ENCODE measurements at regions not wholly inside any gene's neighbourhood (a gene's known extent, or its start where the extent isn't known, plus 50 kb on each side); places are given as distances from the start of the nearest gene placed in this dataset.
A peak's percentile ranks its signal among the peaks of the same experiment; 100 is the strongest.

- Mint-ChIP-seq H3K27ac (no peak overlapping the region), H3K9me3 (no peaks in the 10 kb centered on the region), H3K36me3 (no peaks in the 10 kb centered on the region), H3K4me1 (no peaks in the 10 kb centered on the region), H3K4me3 (no peak overlapping the region), H3K27me3 (peaks cover 16 to 39% (median 21%) of the 10 kb centered on the region in 3 donors)
- DNase-seq (no peak), ATAC-seq (ENCODE audit: low read depth in 2 of 2) (no peak)
These were observed 288.3 kb downstream of the IRS1 start for GRCh38 chr2:226511311-226511710.

- Mint-ChIP-seq H3K27me3 (peaks cover 7 to 30% (median 16%) of the 10 kb centered on the region in 3 donors), H3K9me3 (peaks cover 0 to 4% (median 0%) of the 10 kb centered on the region in 7 donors), H3K27ac (no peak overlapping the region), H3K36me3 (no peaks in the 10 kb centered on the region), H3K4me1 (no peaks in the 10 kb centered on the region), H3K4me3 (no peak overlapping the region)
- no peak for DNase-seq
- no peak for ATAC-seq (ENCODE audit: low read depth in 2 of 2)
These were observed 290.9 kb downstream of the IRS1 start for GRCh38 chr2:226508683-226509082.

GRCh38 chr2:226508005-226508404 lies 291.6 kb downstream of the IRS1 start:
- no peak overlapping the region for H3K4me3 Mint-ChIP-seq
- H3K36me3 Mint-ChIP-seq, result no peaks in the 10 kb centered on the region
- DNase-seq, result no peak
- H3K27ac Mint-ChIP-seq, result no peak overlapping the region
- H3K27me3 Mint-ChIP-seq, result peaks cover 7 to 23% (median 16%) of the 10 kb centered on the region in 3 donors
- no peak for ATAC-seq (ENCODE audit: low read depth in 2 of 2)
- H3K9me3 Mint-ChIP-seq, result peaks cover 0 to 6% (median 0%) of the 10 kb centered on the region in 7 donors
- no peaks in the 10 kb centered on the region for H3K4me1 Mint-ChIP-seq

GRCh38 chr2:226497146-226497909 lies 302.3 kb downstream of the IRS1 start:
- H3K4me1 Mint-ChIP-seq, result no peaks in the 10 kb centered on the region
- peaks cover 0 to 5% (median 3%) of the 10 kb centered on the region in 7 donors for H3K9me3 Mint-ChIP-seq
- no peak overlapping the region for H3K4me3 Mint-ChIP-seq
- H3K36me3 Mint-ChIP-seq, result no peaks in the 10 kb centered on the region
- DNase-seq, result no peak
- no peak for ATAC-seq (ENCODE audit: low read depth in 2 of 2)
- peaks cover 13 to 19% (median 14%) of the 10 kb centered on the region in 3 donors for H3K27me3 Mint-ChIP-seq
- H3K27ac Mint-ChIP-seq, result no peak overlapping the region

- Mint-ChIP-seq H3K27me3 (peaks cover 13 to 19% (median 14%) of the 10 kb centered on the region in 3 donors), H3K9me3 (peaks cover 0 to 3% (median 0%) of the 10 kb centered on the region in 7 donors), H3K4me3 (no peak overlapping the region), H3K27ac (peak overlapping the region in 1 of 6 donors; percentile 0), H3K36me3 (no peaks in the 10 kb centered on the region), H3K4me1 (no peaks in the 10 kb centered on the region)
- no peak for DNase-seq
- ATAC-seq (ENCODE audit: low read depth in 2 of 2), result no peak
These were observed 303.4 kb downstream of the IRS1 start for GRCh38 chr2:226496273-226496550.

- ATAC-seq (ENCODE audit: low read depth in 2 of 2) (no peak), DNase-seq (no peak)
- H3K36me3 Mint-ChIP-seq, result no peaks in the 10 kb centered on the region
- H3K4me1 Mint-ChIP-seq, result no peaks in the 10 kb centered on the region
- no peak overlapping the region for H3K4me3 Mint-ChIP-seq
- H3K27me3 Mint-ChIP-seq, result peaks cover 13 to 17% (median 14%) of the 10 kb centered on the region in 3 donors
- peaks cover 0 to 2% (median 0%) of the 10 kb centered on the region in 7 donors for H3K9me3 Mint-ChIP-seq
- H3K27ac Mint-ChIP-seq, result peak overlapping the region in 2 of 6 donors; percentile 0 to 11
These were observed 304.0 kb downstream of the IRS1 start for GRCh38 chr2:226495466-226496272.

- Mint-ChIP-seq H3K4me1 (no peaks in the 10 kb centered on the region), H3K36me3 (no peaks in the 10 kb centered on the region), H3K27me3 (peaks cover 1 to 16% (median 5%) of the 10 kb centered on the region in 3 donors), H3K9me3 (no peaks in the 10 kb centered on the region), H3K4me3 (no peak overlapping the region), H3K27ac (no peak overlapping the region)
- DNase-seq, result no peak
- no peak for ATAC-seq (ENCODE audit: low read depth in 2 of 2)
These were observed 308.5 kb downstream of the IRS1 start for GRCh38 chr2:226491112-226491511.

- Mint-ChIP-seq H3K4me1 (no peaks in the 10 kb centered on the region), H3K27ac (no peak overlapping the region), H3K9me3 (no peaks in the 10 kb centered on the region), H3K4me3 (no peak overlapping the region), H3K27me3 (peaks cover 4 to 11% (median 5%) of the 10 kb centered on the region in 3 donors), H3K36me3 (no peaks in the 10 kb centered on the region)
- DNase-seq (no peak), ATAC-seq (ENCODE audit: low read depth in 2 of 2) (no peak)
These were observed 309.7 kb downstream of the IRS1 start for GRCh38 chr2:226489775-226490541.

GRCh38 chr2:226488034-226488433 lies 311.6 kb downstream of the IRS1 start:
- no peaks in the 10 kb centered on the region for H3K36me3 Mint-ChIP-seq
- no peak overlapping the region for H3K4me3 Mint-ChIP-seq
- peaks cover 16 to 20% (median 18%) of the 10 kb centered on the region in 3 donors for H3K27me3 Mint-ChIP-seq
- ATAC-seq (ENCODE audit: low read depth in 2 of 2) (no peak), DNase-seq (no peak)
- no peaks in the 10 kb centered on the region for H3K4me1 Mint-ChIP-seq
- no peak overlapping the region for H3K27ac Mint-ChIP-seq
- H3K9me3 Mint-ChIP-seq, result no peaks in the 10 kb centered on the region

GRCh38 chr2:226487573-226487972 lies 312.0 kb downstream of the IRS1 start:
- H3K36me3 Mint-ChIP-seq, result no peaks in the 10 kb centered on the region
- peaks cover 14 to 20% (median 19%) of the 10 kb centered on the region in 3 donors for H3K27me3 Mint-ChIP-seq
- DNase-seq (no peak), ATAC-seq (ENCODE audit: low read depth in 2 of 2) (no peak)
- no peaks in the 10 kb centered on the region for H3K4me1 Mint-ChIP-seq
- no peaks in the 10 kb centered on the region for H3K9me3 Mint-ChIP-seq
- no peak overlapping the region for H3K27ac Mint-ChIP-seq
- H3K4me3 Mint-ChIP-seq, result no peak overlapping the region

- Mint-ChIP-seq H3K27ac (no peak overlapping the region), H3K4me3 (no peak overlapping the region), H3K9me3 (no peaks in the 10 kb centered on the region), H3K4me1 (no peaks in the 10 kb centered on the region), H3K27me3 (peaks cover 15 to 20% (median 19%) of the 10 kb centered on the region in 3 donors), H3K36me3 (no peaks in the 10 kb centered on the region)
- no peak for ATAC-seq (ENCODE audit: low read depth in 2 of 2)
- no peak for DNase-seq
These were observed 315.6 kb downstream of the IRS1 start for GRCh38 chr2:226483745-226484619.

- Mint-ChIP-seq H3K36me3 (no peaks in the 10 kb centered on the region), H3K4me3 (no peak overlapping the region), H3K4me1 (no peaks in the 10 kb centered on the region), H3K9me3 (peaks cover 0 to 1% (median 0%) of the 10 kb centered on the region in 7 donors), H3K27me3 (peaks cover 15 to 26% (median 26%) of the 10 kb centered on the region in 3 donors), H3K27ac (no peak overlapping the region)
- ATAC-seq (ENCODE audit: low read depth in 2 of 2) (no peak), DNase-seq (no peak)
These were observed 316.5 kb downstream of the IRS1 start for GRCh38 chr2:226483143-226483542.

All from naive B cell (primary cell).